HT-29 (cell line): ENCODE measurements at regions not wholly inside any gene's neighbourhood (a gene's known extent, or its start where the extent isn't known, plus 50 kb on each side); places are given as distances from the start of the nearest gene placed in this dataset.
"Not testable (repeated sequence)": the region's sequence is repeated elsewhere in the genome, so short reads cannot be mapped to it uniquely, and the experiment has no call there.

Source experiments
- DNase-seq: peaks from one replicate; pipeline ENCODE4 v3.0.0-alpha.2; 2015; ENCODE audit warnings: low spot score

GRCh38 chr17:77841742-77842527 is 116.6 kb upstream of the TNRC6C start:
- DNase-seq: no peak

GRCh38 chr17:77842528-77843147 is 115.9 kb upstream of the TNRC6C start:
- no peak for DNase-seq

- DNase-seq: not testable (repeated sequence)
Observed at GRCh38 chr17:77843255-77843895, 115.1 kb upstream of the TNRC6C start.

GRCh38 chr17:77843896-77844295 is 114.6 kb upstream of the TNRC6C start:
- no peak for DNase-seq

GRCh38 chr17:77844681-77845080 is 113.8 kb upstream of the TNRC6C start:
- DNase-seq: no peak

GRCh38 chr17:77845541-77846225 is 112.8 kb upstream of the TNRC6C start:
- DNase-seq: no peak

GRCh38 chr17:77846531-77847085 is 111.9 kb upstream of the TNRC6C start:
- no peak for DNase-seq

GRCh38 chr17:77847221-77848085 is 111.0 kb upstream of the TNRC6C start:
- DNase-seq: no peak

- no peak for DNase-seq
Observed at GRCh38 chr17:77848257-77848656, 110.2 kb upstream of the TNRC6C start.

- no peak for DNase-seq
Observed at GRCh38 chr17:77849239-77849638, 109.3 kb upstream of the TNRC6C start.

GRCh38 chr17:77851921-77852320 is 106.6 kb upstream of the TNRC6C start:
- no peak for DNase-seq

- no peak for DNase-seq
Observed at GRCh38 chr17:77852731-77853130, 105.8 kb upstream of the TNRC6C start.

GRCh38 chr17:77853191-77853977 is 105.1 kb upstream of the TNRC6C start:
- DNase-seq: no peak

- no peak for DNase-seq
Observed at GRCh38 chr17:77854083-77854758, 104.3 kb upstream of the TNRC6C start.

GRCh38 chr17:77854759-77855745 is 103.5 kb upstream of the TNRC6C start:
- no peak for DNase-seq

- no peak for DNase-seq
Observed at GRCh38 chr17:77856551-77857305, 101.8 kb upstream of the TNRC6C start.

- DNase-seq: no peak
Observed at GRCh38 chr17:77857306-77857555, 101.3 kb upstream of the TNRC6C start.

GRCh38 chr17:77857613-77858012 is 100.9 kb upstream of the TNRC6C start:
- no peak for DNase-seq
